GM12878 (cell line): ENCODE measurements at regions not wholly inside any gene's neighbourhood (a gene's known extent, or its start where the extent isn't known, plus 50 kb on each side); places are given as distances from the start of the nearest gene placed in this dataset.

Source experiments
- ATAC-seq: fragments of 200-7000 bp; cut with Tn5 transposase; 3 replicates; pipeline ENCODE4 v1.9.1; 2020; ENCODE audit warnings: mild to moderate bottlenecking, moderate library complexity
- BruUV-seq: library from RNA; stranded (reverse); fragments of 400-500 nt; replicated peaks from 2 replicates; lab custom pipeline; 2021; lab: Mats Ljungman, UMichigan
- CTCF ChIA-PET: fragments of 300-600 bp; sonication (Branson Sonifier 250); formaldehyde crosslinking; extraction: SDS; loops from one replicate; lab custom pipeline; 2021; ENCODE audit warnings: inconsistent platforms; lab: Yijun Ruan, JAX
- POLR2A ChIA-PET: fragments of 350-600 bp; formaldehyde crosslinking; extraction: SDS; loops from one replicate; lab custom pipeline; 2021; ENCODE audit warnings: inconsistent platforms; lab: Charles Lee
- RAD21 ChIA-PET: fragments of 300-600 bp; sonication (Branson Sonifier 250); formaldehyde crosslinking; loops from one replicate; lab custom pipeline; 2023; ENCODE audit warnings: antibody characterized with exemption; ENCODE audit not compliant: unreplicated experiment; lab: Charles Lee
- SMC1A ChIA-PET: fragments of 300-600 bp; sonication (Branson Sonifier 250); formaldehyde crosslinking; loops from one replicate; lab custom pipeline; 2023; ENCODE audit not compliant: unreplicated experiment, uncharacterized antibody; lab: Charles Lee
- DNase-seq: peaks from one replicate; pipeline ENCODE4 v3.0.0-alpha.2; 2011; ENCODE audit warnings: low read depth, low spot score
- FAIRE-seq: peaks from 3 replicates; lab custom pipeline; 2011; peaks lifted over from hg19 to GRCh38; lab: Jason Lieb, UNC
- H2AFZ ChIP-seq: 2 replicates; pipeline ENCODE4 v1.6.0; 2011; ENCODE audit warnings: low read depth, low read length, control low read depth; ENCODE audit not compliant: control insufficient read depth
- H3K27ac ChIP-seq: 2 replicates; pipeline ENCODE4 v1.5.1; 2011; ENCODE audit warnings: control low read depth; ENCODE audit not compliant: control insufficient read depth, insufficient read depth
- H3K27me3 ChIP-seq, 2 experiments: replicated peaks in 1 of 2; 2 replicates each; pipeline versions ENCODE4 v1.6.0 to v1.6.1; 2011; ENCODE audit warnings: low read length in 1 of 2; ENCODE audit not compliant: control insufficient read depth in 2 of 2, insufficient read depth in 2 of 2
- H3K36me3 ChIP-seq, 2 experiments: 2 replicates each; pipeline ENCODE4 v1.5.1; 2011; ENCODE audit warnings: low read length in 1 of 2; ENCODE audit not compliant: control insufficient read depth in 2 of 2, insufficient read depth in 2 of 2
- H3K4me1 ChIP-seq: 2 replicates; pipeline ENCODE4 v1.6.1; 2011; ENCODE audit warnings: mild to moderate bottlenecking, low read length, moderate library complexity, mixed read lengths; ENCODE audit not compliant: control insufficient read depth, insufficient read depth
- H3K4me2 ChIP-seq: 2 replicates; pipeline ENCODE4 v1.6.0; 2011; ENCODE audit warnings: control low read depth; ENCODE audit not compliant: control insufficient read depth, insufficient read depth
- H3K4me3 ChIP-seq: fragments of 200-600 bp; sonication (generic); 2 replicates; pipeline ENCODE4 v1.5.1; 2016
- H3K79me2 ChIP-seq: 2 replicates; pipeline ENCODE4 v1.6.0; 2011; ENCODE audit warnings: low read length; ENCODE audit not compliant: control insufficient read depth, insufficient read depth
- H3K9ac ChIP-seq: 2 replicates; pipeline ENCODE4 v1.8.0; 2011; ENCODE audit warnings: low read length, control low read depth, mixed read lengths; ENCODE audit not compliant: control insufficient read depth, insufficient read depth
- H3K9me3 ChIP-seq: replicated peaks from 3 replicates; pipeline ENCODE4 v1.5.1; 2011; ENCODE audit warnings: mild to moderate bottlenecking, low read length; ENCODE audit not compliant: control insufficient read depth, insufficient read depth
- H4K20me1 ChIP-seq: 2 replicates; pipeline ENCODE4 v1.6.0; 2011; ENCODE audit not compliant: control insufficient read depth, insufficient read depth
- BHLHE40 ChIP-seq, 2 experiments: fragments of 450-650 bp in 1 of 2; IDR thresholded peaks; 2 replicates each; pipeline ENCODE4 v1.6.1; 2011 to 2017; ENCODE audit warnings: low read depth in 2 of 2, borderline replicate concordance in 1 of 2, improper control_type of control experiment in 1 of 2, low read length in 1 of 2, mild to moderate bottlenecking in 1 of 2
- E2F8 ChIP-seq: fragments of 450-650 bp; IDR thresholded peaks from 2 replicates; pipeline ENCODE4 v1.6.1; 2018; ENCODE audit warnings: mild to moderate bottlenecking, low read depth, moderate library complexity; ENCODE audit not compliant: partially characterized antibody
- HCFC1 ChIP-seq: fragments of 150-350 bp; IDR thresholded peaks from 2 replicates; pipeline ENCODE4 v1.6.1; 2014; ENCODE audit warnings: low read length
- MTA3 ChIP-seq: IDR thresholded peaks from 2 replicates; pipeline ENCODE4 v1.6.1; 2012; ENCODE audit warnings: low read length, inconsistent platforms, borderline replicate concordance
- POLR2AphosphoS2 ChIP-seq: IDR thresholded peaks from 2 replicates; pipeline ENCODE4 v1.6.1; 2011; ENCODE audit warnings: low read depth, mild to moderate bottlenecking, low read length, improper control_type of control experiment, moderate library complexity
- PRDM15 ChIP-seq: fragments of 450-650 bp; formaldehyde crosslinking; IDR thresholded peaks from 2 replicates; pipeline ENCODE4 v1.4.0; 2020; ENCODE audit warnings: mild to moderate bottlenecking, moderate library complexity
- RAD51 ChIP-seq: fragments of 450-650 bp; IDR thresholded peaks from 2 replicates; pipeline ENCODE4 v1.6.1; 2016; ENCODE audit warnings: moderate library complexity, mild to moderate bottlenecking, inconsistent platforms
- RB1 ChIP-seq: fragments of 450-650 bp; formaldehyde crosslinking; IDR thresholded peaks from 2 replicates; pipeline ENCODE4 v1.6.1; 2017; ENCODE audit warnings: mild to moderate bottlenecking, borderline replicate concordance
- RBBP5 ChIP-seq: fragments of 200-600 bp; sonication (generic); conservative IDR thresholded peaks from 2 replicates; pipeline ENCODE4 v1.6.1; 2016
- RUNX3 ChIP-seq: IDR thresholded peaks from 2 replicates; pipeline ENCODE4 v1.6.1; 2012; ENCODE audit warnings: low read length, inconsistent platforms
- SIX5 ChIP-seq: IDR thresholded peaks from 2 replicates; pipeline ENCODE4 v1.6.1; 2011; ENCODE audit warnings: mild to moderate bottlenecking, low read depth, low read length, moderate library complexity; ENCODE audit not compliant: severe bottlenecking
- SKIL ChIP-seq: fragments of 450-650 bp; IDR thresholded peaks from 2 replicates; pipeline ENCODE4 v1.6.1; 2017; ENCODE audit warnings: mild to moderate bottlenecking, low read depth, inconsistent platforms; ENCODE audit not compliant: poor library complexity, severe bottlenecking
- SMC3 ChIP-seq: IDR thresholded peaks from 2 replicates; pipeline ENCODE4 v1.6.1; 2011; ENCODE audit warnings: low read length, improper control_type of control experiment, borderline replicate concordance
- WGBS: methylation state at CpG from one replicate; pipeline ENCODE4 v1.1.6; 2016; ENCODE audit warnings: low lambda C conversion rate; ENCODE audit not compliant: insufficient replicate concordance, insufficient coverage; ENCODE audit errors: missing lambda C conversion rate; 5-methylcytosine and 5-hydroxymethylcytosine counted together
- in situ Hi-C: fragments of 300-500 bp; cut with MboI; formaldehyde crosslinking; loops from 9 replicates; pipeline ENCODE4 v1.14.3; 2018; ENCODE audit warnings: mixed read lengths
- intact Hi-C: fragments of 100-400 bp; cut with micrococcal nuclease; formaldehyde crosslinking; loops from one replicate; pipeline ENCODE4 v1.14.2; 2022; ENCODE audit not compliant: unreplicated experiment

GRCh38 chr10:4599471-4599870 lies 226.5 kb upstream of the AKR1E2 start:
- DNase-seq (no peak), FAIRE-seq (no peak), ATAC-seq (no peak)
- SMC1A ChIA-PET = no interaction called here
- Histone ChIP-seq H2AFZ (no peak overlapping the region), H3K9me3 (no peaks in the 10 kb centered on the region; the same call in 2 of the 3 replicates), H4K20me1 (no peaks in the 10 kb centered on the region), H3K4me1 (no peaks in the 10 kb centered on the region), H3K4me2 (no peak overlapping the region), H3K4me3 (no peak overlapping the region), H3K9ac (no peak overlapping the region), H3K27me3 (no peaks in the 10 kb centered on the region), H3K27ac (no peak overlapping the region), H3K36me3 (no peaks in the 10 kb centered on the region), H3K79me2 (no peaks in the 10 kb centered on the region)
- intact Hi-C loops = no loop called here
- in situ Hi-C loops = no loop called here
- whole genome bisulfite sequencing = 64% methylated on average over 2 of the region's 2 CpGs
- RAD21 ChIA-PET = no interaction called here
- BruUV-seq = no TSS peak
- CTCF ChIA-PET = no interaction called here
- POLR2A ChIA-PET = no interaction called here
- TF ChIP-seq BHLHE40 (IDR thresholded peaks at IDR 0.05; ENCODE audit: borderline replicate concordance in 1 of 2, low read depth in 2 of 2, low read length in 1 of 2) = no peak
- TF ChIP-seq RB1 = no peak
- no peak for TF ChIP-seq HCFC1
- TF ChIP-seq RAD51 = no peak
- TF ChIP-seq E2F8 = no peak
- TF ChIP-seq MTA3 = no peak
- no peak for TF ChIP-seq SKIL
- no peak for TF ChIP-seq POLR2AphosphoS2
- TF ChIP-seq SMC3 = no peak
- TF ChIP-seq PRDM15 (CRISPR knock-in tag) = no peak
- TF ChIP-seq RBBP5 = no peak
- no peak for TF ChIP-seq SIX5
- TF ChIP-seq RUNX3 = no peak
